ENCODE measurements at regions not wholly inside any gene's neighbourhood (a gene's known extent, or its start where the extent isn't known, plus 50 kb on each side); places are given as distances from the start of the nearest gene placed in this dataset.

DNA sequence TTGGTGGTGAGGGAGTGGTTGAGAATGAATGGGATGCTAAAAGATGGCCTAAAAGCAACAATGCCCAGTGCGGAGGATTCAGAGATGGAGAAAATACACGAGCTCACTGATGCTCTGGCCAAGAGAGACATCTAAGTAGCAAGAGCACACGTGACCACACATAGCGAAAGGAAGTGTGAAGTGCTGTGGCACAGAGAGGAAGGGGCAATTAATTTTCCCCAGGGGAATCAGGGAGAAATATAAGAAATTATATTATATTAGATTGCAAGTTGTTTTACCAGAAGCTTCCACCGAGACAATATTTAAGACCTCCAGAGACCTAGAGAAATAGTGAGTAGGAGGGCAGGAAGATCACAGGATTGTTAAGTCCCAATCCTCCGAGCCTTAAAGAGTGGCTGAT lies 80.6 kb downstream of the RCN1 start:
- no peaks in the 10 kb centered on the region for H3K9me3 ChIP-seq
- no peak overlapping the region for H3K4me3 ChIP-seq
- H3K27me3 ChIP-seq: peaks cover 0 to 12% (median 0%) of the 10 kb centered on the region in 4 donors
- no peak overlapping the region for H3K27ac ChIP-seq
- peaks cover 0 to 11% (median 0%) of the 10 kb centered on the region in 3 donors for H3K4me1 ChIP-seq
- TF ChIP-seq, protein P1, sequence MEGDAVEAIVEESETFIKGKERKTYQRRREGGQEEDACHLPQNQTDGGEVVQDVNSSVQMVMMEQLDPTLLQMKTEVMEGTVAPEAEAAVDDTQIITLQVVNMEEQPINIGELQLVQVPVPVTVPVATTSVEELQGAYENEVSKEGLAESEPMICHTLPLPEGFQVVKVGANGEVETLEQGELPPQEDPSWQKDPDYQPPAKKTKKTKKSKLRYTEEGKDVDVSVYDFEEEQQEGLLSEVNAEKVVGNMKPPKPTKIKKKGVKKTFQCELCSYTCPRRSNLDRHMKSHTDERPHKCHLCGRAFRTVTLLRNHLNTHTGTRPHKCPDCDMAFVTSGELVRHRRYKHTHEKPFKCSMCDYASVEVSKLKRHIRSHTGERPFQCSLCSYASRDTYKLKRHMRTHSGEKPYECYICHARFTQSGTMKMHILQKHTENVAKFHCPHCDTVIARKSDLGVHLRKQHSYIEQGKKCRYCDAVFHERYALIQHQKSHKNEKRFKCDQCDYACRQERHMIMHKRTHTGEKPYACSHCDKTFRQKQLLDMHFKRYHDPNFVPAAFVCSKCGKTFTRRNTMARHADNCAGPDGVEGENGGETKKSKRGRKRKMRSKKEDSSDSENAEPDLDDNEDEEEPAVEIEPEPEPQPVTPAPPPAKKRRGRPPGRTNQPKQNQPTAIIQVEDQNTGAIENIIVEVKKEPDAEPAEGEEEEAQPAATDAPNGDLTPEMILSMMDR (IDR thresholded peaks at IDR 0.05): no peak
- TF ChIP-seq POLR2A (IDR thresholded peaks at IDR 0.05): no peak
- H3K36me3 ChIP-seq: no peaks in the 10 kb centered on the region
- no peak for DNase-seq
- intact Hi-C loops (cut with DNase I): loop anchor here (10.0 kb wide), 1 partner anchor 1067 kb away; no protein-coding TSS in a partner anchor
- WGBS, 2 donors: 77 to 83% methylated on average over 6 of the region's 6 CpGs

- Histone ChIP-seq H3K27me3 (peaks cover 0 to 12% (median 0%) of the 10 kb centered on the region in 4 donors), H3K9me3 (no peaks in the 10 kb centered on the region), H3K27ac (no peak overlapping the region), H3K4me3 (no peak overlapping the region), H3K36me3 (no peaks in the 10 kb centered on the region), H3K4me1 (peaks cover 0 to 11% (median 0%) of the 10 kb centered on the region in 3 donors)
- no peak for DNase-seq
- 55% methylated on average over 9 of the region's 9 CpGs for WGBS, 2 donors
- no peak for TF ChIP-seq POLR2A (IDR thresholded peaks at IDR 0.05)
- TF ChIP-seq, protein P1 (IDR thresholded peaks at IDR 0.05): no peak
- intact Hi-C loops (cut with DNase I): loop anchor here (10.0 kb wide), 1 partner anchor 1067 kb away; no protein-coding TSS in a partner anchor
These were observed 81.4 kb downstream of the RCN1 start for GRCh38 chr11:32172041-32172847.

GRCh38 chr11:32172848-32173834 lies 82.3 kb downstream of the RCN1 start:
- no peak for DNase-seq
- WGBS, 2 donors: 18 to 28% methylated on average over 22 of the region's 22 CpGs
- Histone ChIP-seq H3K27ac (no peak overlapping the region), H3K27me3 (peaks cover 0 to 12% (median 0%) of the 10 kb centered on the region in 4 donors), H3K4me3 (peak overlapping the region in 3 of 4 donors; percentile 20 to 48 (median 24)), H3K4me1 (peaks cover 0 to 11% (median 0%) of the 10 kb centered on the region in 3 donors), H3K9me3 (no peaks in the 10 kb centered on the region), H3K36me3 (no peaks in the 10 kb centered on the region)
- TF ChIP-seq POLR2A (IDR thresholded peaks at IDR 0.05): no peak
- TF ChIP-seq, protein P1 (IDR thresholded peaks at IDR 0.05): peak in 5 of 6 experiments; percentile 25 to 57 (median 50)
- intact Hi-C loops (cut with DNase I): loop anchor here (10.0 kb wide), 1 partner anchor 1068 kb away; no protein-coding TSS in a partner anchor

GRCh38 chr11:32173977-32174376 lies 83.1 kb downstream of the RCN1 start:
- Histone ChIP-seq H3K27ac (no peak overlapping the region), H3K4me1 (peaks cover 0 to 11% (median 0%) of the 10 kb centered on the region in 3 donors), H3K9me3 (no peaks in the 10 kb centered on the region), H3K4me3 (no peak overlapping the region), H3K27me3 (peaks cover 0 to 12% (median 0%) of the 10 kb centered on the region in 4 donors), H3K36me3 (no peaks in the 10 kb centered on the region)
- TF ChIP-seq, protein P1 (IDR thresholded peaks at IDR 0.05): no peak
- no peak for TF ChIP-seq POLR2A (IDR thresholded peaks at IDR 0.05)
- DNase-seq: no peak
- intact Hi-C loops (cut with DNase I): loop anchor here (2.0 to 10.0 kb wide), 2 partner anchors 121 to 1069 kb away; no protein-coding TSS in a partner anchor
